ENCODE measurements at regions not wholly inside any gene's neighbourhood (a gene's known extent, or its start where the extent isn't known, plus 50 kb on each side); places are given as distances from the start of the nearest gene placed in this dataset.
"Not testable (repeated sequence)": the region's sequence is repeated elsewhere in the genome, so short reads cannot be mapped to it uniquely, and the experiment has no call there.

DNA sequence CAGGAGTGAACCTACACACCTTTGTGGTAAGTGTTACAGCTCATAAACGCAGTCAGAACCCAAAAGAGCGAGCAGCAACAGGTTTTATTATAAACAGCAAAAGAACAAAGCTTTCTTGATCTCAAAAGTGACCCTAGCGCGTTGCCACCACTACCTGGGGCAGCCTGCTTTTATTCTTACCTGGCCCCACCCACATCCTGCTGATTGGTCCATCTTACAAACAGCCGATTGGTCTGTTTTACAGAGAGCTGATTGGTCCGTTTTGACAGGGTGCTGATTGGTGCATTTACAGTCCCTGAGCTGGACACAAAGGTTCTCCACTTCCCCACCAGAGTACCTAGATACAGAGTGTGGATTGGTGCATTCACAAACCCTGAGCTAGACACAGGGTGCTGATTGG is 143.1 kb downstream of the ARRDC4 start:
- no peaks in the 10 kb centered on the region for H3K4me1 ChIP-seq (ENCODE audit: insufficient read depth, low read length, poor library complexity, severe bottlenecking)
- ChIA-PET POLR2A (no interaction called here), CTCF (ENCODE audit: unreplicated experiment) (no interaction called here)
- no peaks in the 10 kb centered on the region for H3K9me2 ChIP-seq (ENCODE audit: insufficient read depth, low read length)
- H3K79me2 ChIP-seq (ENCODE audit: insufficient read depth, low read depth, low read length), result no peaks in the 10 kb centered on the region
- H3K4me2 ChIP-seq (ENCODE audit: low read length), result no peak overlapping the region
- H3K36me3 ChIP-seq (ENCODE audit: insufficient read depth, low read length), result no peaks in the 10 kb centered on the region
- H3K4me3 ChIP-seq (ENCODE audit: low read depth, low read length, poor library complexity, severe bottlenecking), result no peak overlapping the region
- no peaks in the 10 kb centered on the region for H4K20me1 ChIP-seq (ENCODE audit: insufficient read depth, low read length)
- H2AFZ ChIP-seq (ENCODE audit: low read length), result no peak overlapping the region
- no peak for TF ChIP-seq EZH2phosphoT487 (IDR thresholded peaks at IDR 0.05; ENCODE audit: borderline replicate concordance, low read depth, low read length)
- no peak for DNase-seq (ENCODE audit: low spot score)
- intact Hi-C loops (cut with micrococcal nuclease; ENCODE audit: unreplicated experiment), result no loop called here
- no peak overlapping the region for H3K27ac ChIP-seq (ENCODE audit: low read depth, low read length, poor library complexity, severe bottlenecking)
- H3K9me3 ChIP-seq (ENCODE audit: low read length), result no peaks in the 10 kb centered on the region
- BruUV-seq (replicated peaks), result no TSS peak

DNA sequence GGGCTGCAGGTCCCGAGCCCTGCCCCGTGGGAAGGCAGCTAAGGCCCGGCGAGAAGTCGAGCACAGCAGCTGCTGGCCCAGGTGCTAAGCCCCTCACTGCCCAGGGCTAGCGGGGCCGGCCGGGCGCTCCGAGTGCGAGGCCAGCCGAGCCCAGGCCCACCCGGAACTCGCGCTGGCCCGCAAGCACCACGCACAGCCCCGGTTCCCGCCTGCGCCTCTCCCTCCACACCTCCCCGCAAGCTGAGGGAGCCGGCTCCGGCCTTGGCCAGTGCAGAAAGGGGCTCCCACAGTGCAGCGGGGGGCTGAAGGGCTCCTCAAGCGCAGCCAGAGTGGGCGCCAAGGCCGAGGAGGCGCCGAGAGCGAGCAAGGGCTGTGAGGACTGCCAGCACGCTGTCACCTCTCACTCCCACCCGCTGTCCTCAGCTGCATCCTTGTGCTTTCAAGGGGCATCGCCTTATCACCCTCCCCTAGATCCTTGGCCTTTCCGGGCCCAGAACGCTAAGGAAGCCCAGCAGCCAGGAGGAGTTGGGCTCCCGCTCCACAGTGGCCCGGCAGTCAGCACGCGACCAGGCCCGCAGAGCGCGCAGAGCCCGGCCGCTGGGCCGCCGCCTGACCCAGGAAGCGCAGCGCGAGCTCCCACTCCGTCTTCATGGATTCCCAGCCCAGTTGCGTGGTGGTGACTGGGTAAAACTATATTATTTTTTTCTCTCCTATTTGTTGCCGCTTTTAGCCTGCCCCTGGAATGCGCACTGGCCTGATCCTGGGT is 144.1 kb downstream of the ARRDC4 start:
- CTCF ChIA-PET (ENCODE audit: unreplicated experiment); H4K20me1 ChIP-seq (ENCODE audit: insufficient read depth, low read length); H3K36me3 ChIP-seq (ENCODE audit: insufficient read depth, low read length); H2AFZ ChIP-seq (ENCODE audit: low read length); H3K4me2 ChIP-seq (ENCODE audit: low read length); H3K9me3 ChIP-seq (ENCODE audit: low read length); H3K9me2 ChIP-seq (ENCODE audit: insufficient read depth, low read length); BruUV-seq (replicated peaks); POLR2A ChIA-PET; intact Hi-C loops (cut with micrococcal nuclease; ENCODE audit: unreplicated experiment); H3K27ac ChIP-seq (ENCODE audit: low read depth, low read length, poor library complexity, severe bottlenecking); H3K4me1 ChIP-seq (ENCODE audit: insufficient read depth, low read length, poor library complexity, severe bottlenecking); H3K4me3 ChIP-seq (ENCODE audit: low read depth, low read length, poor library complexity, severe bottlenecking); DNase-seq (ENCODE audit: low spot score); H3K79me2 ChIP-seq (ENCODE audit: insufficient read depth, low read depth, low read length): not testable (repeated sequence)

DNA sequence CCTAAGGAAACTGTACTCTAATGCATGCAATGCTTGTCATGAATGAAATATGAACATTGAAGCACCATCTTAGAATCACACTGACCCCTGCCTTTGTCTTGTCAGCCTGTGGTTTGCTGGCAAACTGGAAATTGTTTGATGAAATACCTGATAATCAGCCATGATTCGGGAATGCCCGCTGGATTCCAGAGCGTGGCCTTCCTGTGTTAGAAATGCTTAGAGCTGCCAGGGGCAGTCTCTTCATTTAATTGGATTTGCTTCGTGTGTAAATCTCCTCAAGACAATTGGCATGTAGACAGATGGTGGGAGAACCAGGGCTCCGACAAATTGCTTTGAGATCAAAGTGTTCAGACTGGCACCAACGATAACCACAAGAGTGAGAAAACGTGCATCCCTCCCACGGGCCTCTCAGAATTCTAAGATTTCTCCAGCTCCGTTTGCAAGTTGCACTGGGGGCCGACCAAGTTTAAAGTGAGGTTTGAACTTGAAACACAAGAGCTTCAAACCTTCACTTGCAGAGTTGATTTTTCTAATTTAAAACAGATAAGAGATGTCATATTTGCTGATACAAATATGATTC is 146.2 kb downstream of the ARRDC4 start:
- H3K27ac ChIP-seq (ENCODE audit: low read depth, low read length, poor library complexity, severe bottlenecking); H3K9me3 ChIP-seq (ENCODE audit: low read length); H3K9me2 ChIP-seq (ENCODE audit: insufficient read depth, low read length); BruUV-seq (replicated peaks); intact Hi-C loops (cut with micrococcal nuclease; ENCODE audit: unreplicated experiment); POLR2A ChIA-PET; H4K20me1 ChIP-seq (ENCODE audit: insufficient read depth, low read length); DNase-seq (ENCODE audit: low spot score); CTCF ChIA-PET (ENCODE audit: unreplicated experiment); H3K79me2 ChIP-seq (ENCODE audit: insufficient read depth, low read depth, low read length); H3K4me2 ChIP-seq (ENCODE audit: low read length); H3K4me3 ChIP-seq (ENCODE audit: low read depth, low read length, poor library complexity, severe bottlenecking); H2AFZ ChIP-seq (ENCODE audit: low read length); H3K36me3 ChIP-seq (ENCODE audit: insufficient read depth, low read length); H3K4me1 ChIP-seq (ENCODE audit: insufficient read depth, low read length, poor library complexity, severe bottlenecking): not testable (repeated sequence)

DNA sequence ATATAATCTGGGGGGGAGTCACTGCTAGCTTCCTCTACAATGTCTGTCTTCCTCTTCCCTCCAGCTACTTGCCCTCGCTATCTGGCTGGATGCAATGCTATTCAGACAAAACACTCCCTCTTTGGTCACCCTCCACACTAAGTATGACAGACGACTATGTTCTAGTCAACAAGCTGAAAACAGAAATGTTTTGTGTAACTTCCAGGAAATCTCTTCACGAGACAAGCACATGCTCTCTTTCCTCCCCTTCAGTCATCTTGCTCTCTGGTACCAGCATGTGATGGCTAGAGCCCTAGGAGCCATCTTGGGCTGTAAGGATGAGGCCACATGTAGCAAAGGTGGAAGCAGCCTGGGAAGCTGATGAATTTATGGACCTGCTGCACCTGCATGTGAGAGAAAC is 151.3 kb downstream of the ARRDC4 start:
- ChIA-PET CTCF (ENCODE audit: unreplicated experiment) (no interaction called here), POLR2A (interaction anchor here (0.6 kb wide), 1 partner anchor 21 kb away, joined by 5 read pairs; no protein-coding TSS in a partner anchor)
- no peaks in the 10 kb centered on the region for H3K9me2 ChIP-seq (ENCODE audit: insufficient read depth, low read length)
- no peaks in the 10 kb centered on the region for H4K20me1 ChIP-seq (ENCODE audit: insufficient read depth, low read length)
- H3K4me3 ChIP-seq (ENCODE audit: low read depth, low read length, poor library complexity, severe bottlenecking), result no peak overlapping the region
- no TSS peak for BruUV-seq (replicated peaks)
- no peaks in the 10 kb centered on the region for H3K4me1 ChIP-seq (ENCODE audit: insufficient read depth, low read length, poor library complexity, severe bottlenecking)
- DNase-seq (ENCODE audit: low spot score), result no peak
- no peaks in the 10 kb centered on the region for H3K79me2 ChIP-seq (ENCODE audit: insufficient read depth, low read depth, low read length)
- H3K4me2 ChIP-seq (ENCODE audit: low read length), result no peak overlapping the region
- H2AFZ ChIP-seq (ENCODE audit: low read length), result no peak overlapping the region
- intact Hi-C loops (cut with micrococcal nuclease; ENCODE audit: unreplicated experiment), result no loop called here
- H3K9me3 ChIP-seq (ENCODE audit: low read length), result no peaks in the 10 kb centered on the region
- TF ChIP-seq, protein P1, sequence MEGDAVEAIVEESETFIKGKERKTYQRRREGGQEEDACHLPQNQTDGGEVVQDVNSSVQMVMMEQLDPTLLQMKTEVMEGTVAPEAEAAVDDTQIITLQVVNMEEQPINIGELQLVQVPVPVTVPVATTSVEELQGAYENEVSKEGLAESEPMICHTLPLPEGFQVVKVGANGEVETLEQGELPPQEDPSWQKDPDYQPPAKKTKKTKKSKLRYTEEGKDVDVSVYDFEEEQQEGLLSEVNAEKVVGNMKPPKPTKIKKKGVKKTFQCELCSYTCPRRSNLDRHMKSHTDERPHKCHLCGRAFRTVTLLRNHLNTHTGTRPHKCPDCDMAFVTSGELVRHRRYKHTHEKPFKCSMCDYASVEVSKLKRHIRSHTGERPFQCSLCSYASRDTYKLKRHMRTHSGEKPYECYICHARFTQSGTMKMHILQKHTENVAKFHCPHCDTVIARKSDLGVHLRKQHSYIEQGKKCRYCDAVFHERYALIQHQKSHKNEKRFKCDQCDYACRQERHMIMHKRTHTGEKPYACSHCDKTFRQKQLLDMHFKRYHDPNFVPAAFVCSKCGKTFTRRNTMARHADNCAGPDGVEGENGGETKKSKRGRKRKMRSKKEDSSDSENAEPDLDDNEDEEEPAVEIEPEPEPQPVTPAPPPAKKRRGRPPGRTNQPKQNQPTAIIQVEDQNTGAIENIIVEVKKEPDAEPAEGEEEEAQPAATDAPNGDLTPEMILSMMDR (conservative IDR thresholded peaks at IDR 0.05; ENCODE audit: low read length), result no peak
- TF ChIP-seq EZH2phosphoT487 (IDR thresholded peaks at IDR 0.05; ENCODE audit: borderline replicate concordance, low read depth, low read length), result no peak
- no peak overlapping the region for H3K27ac ChIP-seq (ENCODE audit: low read depth, low read length, poor library complexity, severe bottlenecking)
- no peaks in the 10 kb centered on the region for H3K36me3 ChIP-seq (ENCODE audit: insufficient read depth, low read length)
